NB4 (cell line): ENCODE measurements at regions not wholly inside any gene's neighbourhood (a gene's known extent, or its start where the extent isn't known, plus 50 kb on each side); places are given as distances from the start of the nearest gene placed in this dataset.

Experiments
- MYC ChIP-seq: IDR thresholded peaks from 2 replicates; pipeline ENCODE4 v1.6.1; 2011; ENCODE audit warnings: low read depth, low read length
- POLR2A ChIP-seq: IDR thresholded peaks from 2 replicates; pipeline ENCODE4 v1.6.1; 2011; ENCODE audit warnings: mild to moderate bottlenecking; ENCODE audit not compliant: insufficient read length; ENCODE audit errors: extremely low read depth
- TF ChIP-seq, protein P1 (sequence below): IDR thresholded peaks from one replicate; pipeline ENCODE4 v1.5.1; 2012; ENCODE audit warnings: low read depth, low read length

DNA sequence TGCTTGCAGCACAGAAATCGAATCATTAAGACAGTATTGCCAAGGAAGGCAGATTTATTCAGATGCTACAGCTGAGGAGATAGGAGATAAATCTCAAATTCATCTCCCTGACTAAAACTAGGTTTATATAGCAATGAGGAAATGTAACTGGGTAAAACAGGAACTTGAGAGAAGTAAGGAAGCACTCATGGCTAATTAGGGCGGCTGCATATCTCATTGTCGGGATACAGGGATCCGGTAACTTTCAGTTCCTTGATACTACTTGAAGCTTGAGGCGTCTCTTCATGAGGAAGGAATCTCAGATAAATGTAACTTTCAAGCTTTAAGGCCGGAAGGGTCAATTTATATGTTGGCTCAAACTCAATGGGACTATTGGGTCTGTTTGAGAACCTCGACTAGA, 129.2 kb upstream of the WDR1 start:
- TF ChIP-seq, protein P1, sequence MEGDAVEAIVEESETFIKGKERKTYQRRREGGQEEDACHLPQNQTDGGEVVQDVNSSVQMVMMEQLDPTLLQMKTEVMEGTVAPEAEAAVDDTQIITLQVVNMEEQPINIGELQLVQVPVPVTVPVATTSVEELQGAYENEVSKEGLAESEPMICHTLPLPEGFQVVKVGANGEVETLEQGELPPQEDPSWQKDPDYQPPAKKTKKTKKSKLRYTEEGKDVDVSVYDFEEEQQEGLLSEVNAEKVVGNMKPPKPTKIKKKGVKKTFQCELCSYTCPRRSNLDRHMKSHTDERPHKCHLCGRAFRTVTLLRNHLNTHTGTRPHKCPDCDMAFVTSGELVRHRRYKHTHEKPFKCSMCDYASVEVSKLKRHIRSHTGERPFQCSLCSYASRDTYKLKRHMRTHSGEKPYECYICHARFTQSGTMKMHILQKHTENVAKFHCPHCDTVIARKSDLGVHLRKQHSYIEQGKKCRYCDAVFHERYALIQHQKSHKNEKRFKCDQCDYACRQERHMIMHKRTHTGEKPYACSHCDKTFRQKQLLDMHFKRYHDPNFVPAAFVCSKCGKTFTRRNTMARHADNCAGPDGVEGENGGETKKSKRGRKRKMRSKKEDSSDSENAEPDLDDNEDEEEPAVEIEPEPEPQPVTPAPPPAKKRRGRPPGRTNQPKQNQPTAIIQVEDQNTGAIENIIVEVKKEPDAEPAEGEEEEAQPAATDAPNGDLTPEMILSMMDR = no peak
- TF ChIP-seq MYC = no peak
- no peak for TF ChIP-seq POLR2A
